ENCODE measurements at regions not wholly inside any gene's neighbourhood (a gene's known extent, or its start where the extent isn't known, plus 50 kb on each side); places are given as distances from the start of the nearest gene placed in this dataset.

DNA sequence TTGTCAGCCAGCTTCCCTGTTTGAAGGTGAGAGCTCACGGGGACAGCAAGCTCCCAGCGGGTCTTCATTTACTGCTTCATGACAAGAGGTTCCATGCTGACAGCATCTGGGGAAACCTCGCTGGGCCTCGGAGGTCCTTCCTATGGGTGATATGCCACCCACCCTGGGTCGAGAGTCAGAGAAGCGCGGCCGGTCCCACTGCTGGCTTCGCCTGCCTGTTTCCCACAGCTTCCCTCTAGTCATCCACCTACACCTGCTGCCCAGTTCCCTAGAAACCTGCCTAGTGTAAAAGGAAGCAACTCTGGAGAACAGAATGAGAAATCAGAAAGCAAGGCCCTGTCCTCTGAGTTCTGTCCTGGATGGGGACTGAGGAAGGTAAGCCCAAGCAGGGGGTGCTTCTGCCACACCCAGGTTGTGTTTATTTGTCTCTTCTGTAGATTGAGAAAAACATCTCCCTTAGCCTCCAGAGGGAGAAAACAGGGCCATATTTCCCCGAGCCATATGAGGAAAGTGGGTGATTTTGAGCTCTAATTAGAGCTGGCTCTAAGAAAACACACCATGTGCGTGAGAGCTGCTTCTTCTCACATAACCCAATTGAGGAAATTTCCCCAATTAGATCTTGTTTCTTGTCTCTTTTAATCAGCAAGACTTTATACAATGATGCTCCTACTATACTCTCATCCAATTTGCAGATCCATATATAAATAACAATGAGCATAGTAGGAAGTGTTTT is 504.3 kb downstream of the IRS2 start:
- H3K79me2 ChIP-seq (ENCODE audit: insufficient read depth, low read length) = no peaks in the 10 kb centered on the region
- no peaks in the 10 kb centered on the region for H3K36me3 ChIP-seq (ENCODE audit: control insufficient read depth in 1 of 2, insufficient read depth in 2 of 2, low read length in 2 of 2)
- no peaks in the 10 kb centered on the region for H3K4me1 ChIP-seq (ENCODE audit: control insufficient read depth in 1 of 2, insufficient read depth in 2 of 2, low read length in 2 of 2)
- no TSS peak for BruUV-seq (replicated peaks)
- no peak overlapping the region for H3K9ac ChIP-seq (ENCODE audit: low read length)
- H3K4me3 ChIP-seq (replicated peaks in 1 of 2; ENCODE audit: low read depth in 1 of 2, low read length in 2 of 2) = no peak overlapping the region
- POLR2A ChIA-PET = no interaction called here
- no peaks in the 10 kb centered on the region for H3K9me2 ChIP-seq (ENCODE audit: insufficient read depth)
- DNase-seq (ENCODE audit: low read depth, low spot score) (no peak), ATAC-seq (no peak)
- no peak overlapping the region for H3K27ac ChIP-seq (ENCODE audit: low read depth, low read length)
- CTCF ChIA-PET = no interaction called here
- H4K20me1 ChIP-seq (ENCODE audit: insufficient read depth) = no peaks in the 10 kb centered on the region
- no peaks in the 10 kb centered on the region for H3K9me3 ChIP-seq (ENCODE audit: control insufficient read depth in 1 of 2, insufficient read depth in 1 of 2, low read depth in 1 of 2, low read length in 2 of 2)
- no peak overlapping the region for H3K4me2 ChIP-seq (ENCODE audit: low read length)
- TF ChIP-seq, protein P1, sequence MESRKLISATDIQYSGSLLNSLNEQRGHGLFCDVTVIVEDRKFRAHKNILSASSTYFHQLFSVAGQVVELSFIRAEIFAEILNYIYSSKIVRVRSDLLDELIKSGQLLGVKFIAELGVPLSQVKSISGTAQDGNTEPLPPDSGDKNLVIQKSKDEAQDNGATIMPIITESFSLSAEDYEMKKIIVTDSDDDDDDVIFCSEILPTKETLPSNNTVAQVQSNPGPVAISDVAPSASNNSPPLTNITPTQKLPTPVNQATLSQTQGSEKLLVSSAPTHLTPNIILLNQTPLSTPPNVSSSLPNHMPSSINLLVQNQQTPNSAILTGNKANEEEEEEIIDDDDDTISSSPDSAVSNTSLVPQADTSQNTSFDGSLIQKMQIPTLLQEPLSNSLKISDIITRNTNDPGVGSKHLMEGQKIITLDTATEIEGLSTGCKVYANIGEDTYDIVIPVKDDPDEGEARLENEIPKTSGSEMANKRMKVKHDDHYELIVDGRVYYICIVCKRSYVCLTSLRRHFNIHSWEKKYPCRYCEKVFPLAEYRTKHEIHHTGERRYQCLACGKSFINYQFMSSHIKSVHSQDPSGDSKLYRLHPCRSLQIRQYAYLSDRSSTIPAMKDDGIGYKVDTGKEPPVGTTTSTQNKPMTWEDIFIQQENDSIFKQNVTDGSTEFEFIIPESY (IDR thresholded peaks at IDR 0.05; ENCODE audit: extremely low read depth, insufficient replicate concordance, low read length) = no peak
- no peak for TF ChIP-seq POLR2A (IDR thresholded peaks at IDR 0.05; ENCODE audit: borderline replicate concordance, extremely low read depth, insufficient read depth, insufficient read length)
- TF ChIP-seq, protein P2, sequence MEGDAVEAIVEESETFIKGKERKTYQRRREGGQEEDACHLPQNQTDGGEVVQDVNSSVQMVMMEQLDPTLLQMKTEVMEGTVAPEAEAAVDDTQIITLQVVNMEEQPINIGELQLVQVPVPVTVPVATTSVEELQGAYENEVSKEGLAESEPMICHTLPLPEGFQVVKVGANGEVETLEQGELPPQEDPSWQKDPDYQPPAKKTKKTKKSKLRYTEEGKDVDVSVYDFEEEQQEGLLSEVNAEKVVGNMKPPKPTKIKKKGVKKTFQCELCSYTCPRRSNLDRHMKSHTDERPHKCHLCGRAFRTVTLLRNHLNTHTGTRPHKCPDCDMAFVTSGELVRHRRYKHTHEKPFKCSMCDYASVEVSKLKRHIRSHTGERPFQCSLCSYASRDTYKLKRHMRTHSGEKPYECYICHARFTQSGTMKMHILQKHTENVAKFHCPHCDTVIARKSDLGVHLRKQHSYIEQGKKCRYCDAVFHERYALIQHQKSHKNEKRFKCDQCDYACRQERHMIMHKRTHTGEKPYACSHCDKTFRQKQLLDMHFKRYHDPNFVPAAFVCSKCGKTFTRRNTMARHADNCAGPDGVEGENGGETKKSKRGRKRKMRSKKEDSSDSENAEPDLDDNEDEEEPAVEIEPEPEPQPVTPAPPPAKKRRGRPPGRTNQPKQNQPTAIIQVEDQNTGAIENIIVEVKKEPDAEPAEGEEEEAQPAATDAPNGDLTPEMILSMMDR (IDR thresholded peaks at IDR 0.05 in 2 of 3, conservative IDR thresholded peaks at IDR 0.05 in 1 of 3; ENCODE audit: borderline replicate concordance in 1 of 3, insufficient read depth in 1 of 3, low read depth in 2 of 3, low read length in 2 of 3) = no peak
- TF ChIP-seq RAD21 (IDR thresholded peaks at IDR 0.05; ENCODE audit: low read depth) = no peak
- TF ChIP-seq CEBPB (IDR thresholded peaks at IDR 0.05; ENCODE audit: low read depth) = no peak
- TF ChIP-seq, protein P3, sequence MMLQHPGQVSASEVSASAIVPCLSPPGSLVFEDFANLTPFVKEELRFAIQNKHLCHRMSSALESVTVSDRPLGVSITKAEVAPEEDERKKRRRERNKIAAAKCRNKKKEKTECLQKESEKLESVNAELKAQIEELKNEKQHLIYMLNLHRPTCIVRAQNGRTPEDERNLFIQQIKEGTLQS (IDR thresholded peaks at IDR 0.05) = no peak
- no peak for TF ChIP-seq ZFX (IDR thresholded peaks at IDR 0.05)
- no peak for TF ChIP-seq EZH2phosphoT487 (IDR thresholded peaks at IDR 0.05; ENCODE audit: borderline replicate concordance)
- TF ChIP-seq, protein P4, sequence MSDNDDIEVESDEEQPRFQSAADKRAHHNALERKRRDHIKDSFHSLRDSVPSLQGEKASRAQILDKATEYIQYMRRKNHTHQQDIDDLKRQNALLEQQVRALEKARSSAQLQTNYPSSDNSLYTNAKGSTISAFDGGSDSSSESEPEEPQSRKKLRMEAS (IDR thresholded peaks at IDR 0.05) = no peak
- TF ChIP-seq POLR2AphosphoS5 (IDR thresholded peaks at IDR 0.05; ENCODE audit: low read depth, low read length) = no peak
- no peak for TF ChIP-seq FOSL1 (IDR thresholded peaks at IDR 0.05; ENCODE audit: low read depth)
- RAD21 ChIA-PET (ENCODE audit: low non-redundant PET in 1 of 2, low total read pairs in 2 of 2, uncharacterized antibody in 2 of 2, unreplicated experiment in 2 of 2) = no interaction called here
- H2AFZ ChIP-seq (ENCODE audit: low read depth, low read length, poor library complexity, severe bottlenecking) = no peak overlapping the region
- intact Hi-C loops (cut with micrococcal nuclease) = no loop called here
- no peaks in the 10 kb centered on the region for H3K27me3 ChIP-seq (ENCODE audit: insufficient read depth, low read length)

Measured in HCT116 (cell line).